GM12892 (cell line): ENCODE measurements at regions not wholly inside any gene's neighbourhood (a gene's known extent, or its start where the extent isn't known, plus 50 kb on each side); places are given as distances from the start of the nearest gene placed in this dataset.

Experiments
- POLR2A ChIP-seq: IDR thresholded peaks from 2 replicates; pipeline ENCODE4 v1.6.1; 2011; ENCODE audit warnings: low read depth, low read length, control low read depth
- POLR2AphosphoS5 ChIP-seq: IDR thresholded peaks from 2 replicates; pipeline ENCODE4 v1.6.1; 2011; ENCODE audit warnings: low read depth, low read length, control low read depth

DNA sequence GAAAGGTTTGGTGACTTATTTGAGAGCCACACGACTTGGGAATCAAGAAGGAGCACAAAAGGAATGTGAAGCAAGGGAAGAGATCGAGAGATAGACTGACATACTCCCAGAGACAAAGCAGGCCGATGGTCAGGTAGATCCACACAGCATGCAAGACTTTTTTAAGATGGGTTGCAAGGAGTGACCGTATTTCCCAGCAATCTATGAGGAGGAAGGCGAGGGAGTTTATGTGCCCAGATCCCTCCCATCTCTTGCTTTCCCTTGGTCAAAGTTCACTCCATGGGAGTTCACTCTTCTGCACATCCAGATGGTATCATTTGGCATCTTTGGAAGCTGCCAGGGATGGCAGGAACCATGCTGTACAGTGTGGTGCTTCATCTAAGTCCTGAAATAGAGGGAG is 148.9 kb downstream of the RMI1 start:
- TF ChIP-seq POLR2A: no peak
- TF ChIP-seq POLR2AphosphoS5: no peak
